ENCODE measurements at regions not wholly inside any gene's neighbourhood (a gene's known extent, or its start where the extent isn't known, plus 50 kb on each side); places are given as distances from the start of the nearest gene placed in this dataset.
A peak's percentile ranks its signal among the peaks of the same experiment; 100 is the strongest.
"Not testable (repeated sequence)": the region's sequence is repeated elsewhere in the genome, so short reads cannot be mapped to it uniquely, and the experiment has no call there.

GRCh38 chr11:15839061-15839460 is 517.3 kb downstream of the SOX6 start:
- Mint-ChIP-seq H3K4me1 (no peaks in the 10 kb centered on the region), H3K9me3 (no peaks in the 10 kb centered on the region), H3K27me3 (peaks cover 6% of the 10 kb centered on the region), H3K27ac (no peak overlapping the region), H3K4me3 (no peak overlapping the region)
- DNase-seq: no peak
- no peak for ATAC-seq

- H3K4me3 Mint-ChIP-seq: no peak overlapping the region
Measured at GRCh38 chr11:15840966-15841365, 515.4 kb downstream of the SOX6 start.

GRCh38 chr11:15841931-15842740 is 514.2 kb downstream of the SOX6 start:
- Mint-ChIP-seq H3K4me1 (no peaks in the 10 kb centered on the region), H3K27me3 (peaks cover 8% of the 10 kb centered on the region), H3K27ac (no peak overlapping the region), H3K4me3 (no peak overlapping the region), H3K9me3 (no peaks in the 10 kb centered on the region)
- ATAC-seq (peak; percentile 26), DNase-seq (no peak)

More at GRCh38 chr11:15840966-15841365, 515.4 kb downstream of the SOX6 start:
- Mint-ChIP-seq H3K27me3 (peaks cover 8% of the 10 kb centered on the region), H3K4me1 (no peaks in the 10 kb centered on the region), H3K9me3 (no peaks in the 10 kb centered on the region), H3K27ac (no peak overlapping the region)
- DNase-seq (no peak), ATAC-seq (no peak)

- Mint-ChIP-seq H3K27me3 (peaks cover 8% of the 10 kb centered on the region), H3K9me3 (no peaks in the 10 kb centered on the region), H3K4me3 (no peak overlapping the region), H3K27ac (no peak overlapping the region), H3K4me1 (no peaks in the 10 kb centered on the region)
- ATAC-seq (no peak), DNase-seq (no peak)
Measured at GRCh38 chr11:15843309-15843872, 513.0 kb downstream of the SOX6 start.

GRCh38 chr11:15845261-15845660 is 511.1 kb downstream of the SOX6 start:
- peaks cover 8% of the 10 kb centered on the region for H3K27me3 Mint-ChIP-seq
- no peak overlapping the region for H3K27ac Mint-ChIP-seq
- no peak for DNase-seq
- no peak overlapping the region for H3K4me3 Mint-ChIP-seq
- no peak for ATAC-seq
- H3K4me1 Mint-ChIP-seq: no peaks in the 10 kb centered on the region
- H3K9me3 Mint-ChIP-seq: no peaks in the 10 kb centered on the region

- Mint-ChIP-seq H3K4me3 (no peak overlapping the region), H3K9me3 (no peaks in the 10 kb centered on the region), H3K27ac (peak overlapping the region in 1 of 2 donors; percentile 5), H3K4me1 (no peaks in the 10 kb centered on the region), H3K27me3 (peaks cover 23% of the 10 kb centered on the region)
- DNase-seq: no peak
- no peak for ATAC-seq
Measured at GRCh38 chr11:15848631-15849168, 507.6 kb downstream of the SOX6 start.

GRCh38 chr11:15849257-15849656 is 507.1 kb downstream of the SOX6 start:
- Mint-ChIP-seq H3K4me1 (no peaks in the 10 kb centered on the region), H3K27me3 (peaks cover 18% of the 10 kb centered on the region), H3K27ac (no peak overlapping the region), H3K9me3 (no peaks in the 10 kb centered on the region), H3K4me3 (no peak overlapping the region)
- DNase-seq: no peak
- no peak for ATAC-seq

DNA sequence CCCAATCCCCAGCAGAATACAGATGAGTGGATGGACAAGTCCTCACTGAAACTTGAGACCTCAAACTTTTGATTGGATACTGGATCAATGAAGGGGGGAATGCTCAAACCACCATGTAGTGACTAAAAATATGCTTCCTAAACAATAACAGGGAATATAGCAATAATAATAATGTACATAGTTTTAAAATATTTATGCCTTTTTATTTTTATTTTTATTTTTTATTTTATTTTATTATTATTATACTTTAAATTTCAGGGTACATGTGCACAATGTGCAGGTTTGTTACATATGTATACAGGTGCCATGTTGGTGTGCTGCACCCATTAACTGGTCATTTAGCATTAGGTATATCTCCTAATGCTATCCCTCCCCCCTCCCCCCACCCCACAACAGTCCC is 506.0 kb downstream of the SOX6 start:
- peaks cover 18% of the 10 kb centered on the region for H3K27me3 Mint-ChIP-seq
- not testable (repeated sequence) for H3K4me1 Mint-ChIP-seq, ATAC-seq, H3K27ac Mint-ChIP-seq, H3K4me3 Mint-ChIP-seq, H3K9me3 Mint-ChIP-seq, DNase-seq

DNA sequence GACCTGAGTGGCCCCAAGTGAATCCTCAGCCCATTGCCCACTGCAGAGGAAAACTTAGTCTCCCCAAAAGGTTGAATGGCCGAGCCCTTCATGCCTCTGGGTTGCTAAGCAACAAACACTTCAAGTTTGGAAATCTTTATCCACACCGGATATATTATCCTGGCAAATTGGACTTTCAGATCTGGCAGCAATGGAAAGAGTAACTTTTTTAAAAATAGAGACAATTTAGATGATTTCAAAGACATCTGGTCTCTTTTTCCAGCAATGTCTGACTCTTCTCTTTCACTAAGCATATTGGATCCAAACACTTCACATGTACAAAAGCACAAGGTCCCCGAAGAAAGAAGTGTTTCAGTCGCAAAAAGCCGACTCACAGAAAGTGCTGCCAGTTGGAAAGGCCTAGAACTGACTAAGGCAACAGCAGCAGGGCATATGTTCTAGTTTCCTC is 505.3 kb downstream of the SOX6 start:
- H3K9me3 Mint-ChIP-seq: no peaks in the 10 kb centered on the region
- DNase-seq: no peak
- no peak overlapping the region for H3K4me3 Mint-ChIP-seq
- no peak for ATAC-seq
- H3K4me1 Mint-ChIP-seq: no peaks in the 10 kb centered on the region
- peaks cover 18% of the 10 kb centered on the region for H3K27me3 Mint-ChIP-seq
- H3K27ac Mint-ChIP-seq: no peak overlapping the region

- Mint-ChIP-seq H3K4me1 (no peaks in the 10 kb centered on the region), H3K4me3 (no peak overlapping the region), H3K27me3 (peaks cover 18% of the 10 kb centered on the region), H3K9me3 (no peaks in the 10 kb centered on the region), H3K27ac (no peak overlapping the region)
- no peak for DNase-seq
- ATAC-seq: no peak
Measured at GRCh38 chr11:15852179-15852578, 504.2 kb downstream of the SOX6 start.

DNA sequence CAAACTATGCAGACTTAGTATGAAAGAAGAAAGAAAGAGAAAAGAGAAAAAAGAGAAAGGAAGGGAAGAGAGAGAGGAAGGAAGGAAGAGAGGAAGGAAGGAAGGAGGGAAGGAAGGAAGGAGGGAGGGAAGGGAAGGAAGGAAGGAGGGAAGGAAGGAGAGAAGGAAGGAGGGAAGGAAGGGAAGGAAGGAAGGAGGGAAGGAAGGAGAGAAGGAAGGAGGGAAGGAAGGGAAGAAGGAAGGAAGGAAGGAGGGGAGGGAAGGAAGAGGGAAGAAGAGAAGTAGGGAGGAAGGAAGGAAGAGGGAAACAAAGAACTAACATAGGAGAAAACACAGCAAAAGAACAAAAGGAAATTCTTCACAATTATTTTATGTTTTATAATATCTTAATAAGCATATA is 502.1 kb downstream of the SOX6 start:
- no peak for ATAC-seq
- Mint-ChIP-seq H3K27me3 (peaks cover 18% of the 10 kb centered on the region), H3K4me1 (no peaks in the 10 kb centered on the region), H3K27ac (no peak overlapping the region), H3K4me3 (no peak overlapping the region), H3K9me3 (no peaks in the 10 kb centered on the region)
- no peak for DNase-seq

- no peaks in the 10 kb centered on the region for H3K4me1 Mint-ChIP-seq
- DNase-seq (no peak), ATAC-seq (no peak)
- no peak overlapping the region for H3K27ac Mint-ChIP-seq
- H3K4me3 Mint-ChIP-seq: no peak overlapping the region
- peaks cover 6% of the 10 kb centered on the region for H3K27me3 Mint-ChIP-seq
- peaks cover 4 to 6% of the 10 kb centered on the region in 2 donors for H3K9me3 Mint-ChIP-seq
Measured at GRCh38 chr11:15858881-15859280, 497.5 kb downstream of the SOX6 start.

DNA sequence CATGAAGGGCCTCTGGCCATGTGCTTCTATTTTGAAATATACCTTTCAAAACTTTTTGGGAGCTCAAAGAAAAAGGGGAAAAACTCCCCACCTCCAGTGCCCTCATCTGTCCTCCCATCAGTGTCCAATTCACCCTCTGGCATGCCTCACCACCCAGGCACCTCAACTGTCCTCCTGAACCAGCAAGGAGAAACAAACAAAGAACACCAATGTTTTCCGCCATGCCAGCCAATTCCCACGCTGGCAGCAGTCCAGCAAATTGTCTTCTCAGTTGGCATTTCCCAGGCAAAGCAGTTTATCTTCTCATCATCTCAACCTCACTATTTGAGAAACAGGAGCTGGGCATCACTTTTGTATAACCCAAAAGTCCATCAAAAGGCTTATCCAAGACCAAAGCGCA is 496.9 kb downstream of the SOX6 start:
- ATAC-seq (no peak), DNase-seq (no peak)
- Mint-ChIP-seq H3K4me3 (no peak overlapping the region), H3K27me3 (peaks cover 6% of the 10 kb centered on the region), H3K4me1 (no peaks in the 10 kb centered on the region), H3K9me3 (peaks cover 4 to 6% of the 10 kb centered on the region in 2 donors), H3K27ac (no peak overlapping the region)

DNA sequence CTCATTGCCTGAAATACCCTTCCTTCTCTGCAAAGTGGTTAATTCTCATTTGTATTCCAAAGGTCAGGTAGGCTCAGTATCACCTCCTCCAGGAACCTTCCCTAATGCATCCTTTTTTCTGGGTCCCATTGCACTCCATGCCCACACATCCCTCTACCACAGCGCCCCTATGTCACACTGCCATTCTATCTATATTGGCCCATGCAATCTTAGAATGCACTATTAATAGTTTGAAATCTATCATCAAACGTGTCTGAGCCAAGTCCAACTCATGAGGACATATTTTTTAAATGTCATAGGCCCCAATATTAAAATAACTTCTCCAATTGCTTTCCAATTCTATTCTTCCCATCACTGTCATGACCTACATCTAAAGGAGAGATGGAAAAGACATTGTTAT is 495.1 kb downstream of the SOX6 start:
- no peak overlapping the region for H3K4me3 Mint-ChIP-seq
- peaks cover 6% of the 10 kb centered on the region for H3K27me3 Mint-ChIP-seq
- no peak overlapping the region for H3K27ac Mint-ChIP-seq
- no peak for DNase-seq
- H3K9me3 Mint-ChIP-seq: peaks cover 4 to 6% of the 10 kb centered on the region in 2 donors
- ATAC-seq: no peak
- no peaks in the 10 kb centered on the region for H3K4me1 Mint-ChIP-seq

- peaks cover 6% of the 10 kb centered on the region for H3K27me3 Mint-ChIP-seq
- no peak overlapping the region for H3K4me3 Mint-ChIP-seq
- H3K9me3 Mint-ChIP-seq: peaks cover 4 to 8% of the 10 kb centered on the region in 2 donors
- DNase-seq (no peak), ATAC-seq (no peak)
- H3K27ac Mint-ChIP-seq: no peak overlapping the region
- H3K4me1 Mint-ChIP-seq: no peaks in the 10 kb centered on the region
Measured at GRCh38 chr11:15863411-15863810, 492.9 kb downstream of the SOX6 start.

- no peak for DNase-seq
- no peak for ATAC-seq
- Mint-ChIP-seq H3K27ac (no peak overlapping the region), H3K27me3 (peaks cover 6% of the 10 kb centered on the region), H3K9me3 (peaks cover 4 to 14% of the 10 kb centered on the region in 2 donors), H3K4me3 (no peak overlapping the region), H3K4me1 (no peaks in the 10 kb centered on the region)
Measured at GRCh38 chr11:15864026-15864805, 492.1 kb downstream of the SOX6 start.
